ENCODE measurements at regions not wholly inside any gene's neighbourhood (a gene's known extent, or its start where the extent isn't known, plus 50 kb on each side); places are given as distances from the start of the nearest gene placed in this dataset.

GRCh38 chr6:19713411-19713810 is 123.8 kb upstream of the ID4 start:
- TF ChIP-seq CTCF (conservative IDR thresholded peaks at IDR 0.05; ENCODE audit: control insufficient read depth, insufficient read depth, low read depth, low read length) = no peak
- peak; percentile 13 for DNase-seq (ENCODE audit: low read depth)
- no peak overlapping the region for H3K4me3 ChIP-seq (ENCODE audit: control insufficient read depth, low read depth, low read length)

- DNase-seq (ENCODE audit: low read depth) = peak; percentile 24
- no peak overlapping the region for H3K4me3 ChIP-seq (ENCODE audit: control insufficient read depth, low read depth, low read length)
- TF ChIP-seq CTCF (conservative IDR thresholded peaks at IDR 0.05; ENCODE audit: control insufficient read depth, insufficient read depth, low read depth, low read length) = no peak
Observed at GRCh38 chr6:19713984-19714383, 123.2 kb upstream of the ID4 start.

- no peak for TF ChIP-seq CTCF (conservative IDR thresholded peaks at IDR 0.05; ENCODE audit: control insufficient read depth, insufficient read depth, low read depth, low read length)
- DNase-seq (ENCODE audit: low read depth) = no peak
- no peak overlapping the region for H3K4me3 ChIP-seq (ENCODE audit: control insufficient read depth, low read depth, low read length)
Observed at GRCh38 chr6:19714434-19715166, 122.6 kb upstream of the ID4 start.

GRCh38 chr6:19715167-19715551 is 122.0 kb upstream of the ID4 start:
- peak; percentile 6 for DNase-seq (ENCODE audit: low read depth)
- TF ChIP-seq CTCF (conservative IDR thresholded peaks at IDR 0.05; ENCODE audit: control insufficient read depth, insufficient read depth, low read depth, low read length) = no peak
- no peak overlapping the region for H3K4me3 ChIP-seq (ENCODE audit: control insufficient read depth, low read depth, low read length)

GRCh38 chr6:19719691-19720128 is 117.5 kb upstream of the ID4 start:
- DNase-seq (ENCODE audit: low read depth) = peak; percentile 64
- no peak overlapping the region for H3K4me3 ChIP-seq (ENCODE audit: control insufficient read depth, low read depth, low read length)
- no peak for TF ChIP-seq CTCF (conservative IDR thresholded peaks at IDR 0.05; ENCODE audit: control insufficient read depth, insufficient read depth, low read depth, low read length)

- no peak for TF ChIP-seq CTCF (conservative IDR thresholded peaks at IDR 0.05; ENCODE audit: control insufficient read depth, insufficient read depth, low read depth, low read length)
- no peak overlapping the region for H3K4me3 ChIP-seq (ENCODE audit: control insufficient read depth, low read depth, low read length)
- DNase-seq (ENCODE audit: low read depth) = no peak
Observed at GRCh38 chr6:19721766-19722377, 115.3 kb upstream of the ID4 start.

Data from fibroblast of mammary gland (primary cell).